HS-27A (cell line): ENCODE measurements at regions not wholly inside any gene's neighbourhood (a gene's known extent, or its start where the extent isn't known, plus 50 kb on each side); places are given as distances from the start of the nearest gene placed in this dataset.
A peak's percentile ranks its signal among the peaks of the same experiment; 100 is the strongest.
"Not testable (repeated sequence)": the region's sequence is repeated elsewhere in the genome, so short reads cannot be mapped to it uniquely, and the experiment has no call there.

Source experiments
- DNase-seq: peaks from one replicate; pipeline ENCODE4 v3.0.0-alpha.2; 2012; ENCODE audit warnings: low read depth, missing footprints

GRCh38 chr3:118075873-118076272, 958.8 kb downstream of the IGSF11 start:
- no peak for DNase-seq

DNA sequence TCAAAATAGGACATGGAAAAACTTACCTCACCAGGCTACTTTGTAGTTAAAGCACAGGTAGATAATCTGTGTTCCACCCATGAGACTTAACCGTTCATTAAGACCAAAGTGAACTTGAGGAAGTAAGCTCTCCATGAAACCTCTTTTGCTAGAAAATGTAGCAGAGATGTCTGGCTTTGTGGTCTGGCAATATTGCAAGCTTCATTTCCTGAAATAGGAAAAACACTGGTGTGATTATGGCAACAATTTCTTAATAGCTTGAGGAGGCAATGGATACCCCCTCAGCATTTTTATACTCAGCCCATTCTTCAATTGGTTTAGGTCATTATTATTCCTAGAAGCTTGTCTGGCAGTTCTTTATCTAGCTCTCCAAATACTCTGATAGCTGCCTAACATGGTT, 957.3 kb downstream of the IGSF11 start:
- DNase-seq, result no peak

DNA sequence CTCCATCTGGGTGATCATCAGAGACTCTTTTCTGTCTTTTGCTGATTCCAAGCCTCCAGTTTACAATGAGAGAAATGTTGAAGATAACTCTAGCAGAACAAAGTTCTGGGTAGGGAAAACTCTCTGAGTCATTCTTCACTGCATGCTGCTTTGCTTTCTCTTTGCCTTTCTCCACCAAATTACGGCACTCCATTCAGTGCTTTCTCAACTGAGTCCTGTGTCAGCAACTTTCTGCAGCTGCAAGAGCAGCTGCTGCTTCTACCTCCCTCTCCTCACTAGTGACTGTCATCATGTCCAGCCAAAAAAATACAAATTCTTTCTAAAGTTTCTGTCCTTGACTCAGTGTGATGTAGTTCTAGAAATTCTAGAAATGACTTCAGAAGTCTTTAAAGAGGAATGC, 953.8 kb downstream of the IGSF11 start:
- DNase-seq, result no peak

DNA sequence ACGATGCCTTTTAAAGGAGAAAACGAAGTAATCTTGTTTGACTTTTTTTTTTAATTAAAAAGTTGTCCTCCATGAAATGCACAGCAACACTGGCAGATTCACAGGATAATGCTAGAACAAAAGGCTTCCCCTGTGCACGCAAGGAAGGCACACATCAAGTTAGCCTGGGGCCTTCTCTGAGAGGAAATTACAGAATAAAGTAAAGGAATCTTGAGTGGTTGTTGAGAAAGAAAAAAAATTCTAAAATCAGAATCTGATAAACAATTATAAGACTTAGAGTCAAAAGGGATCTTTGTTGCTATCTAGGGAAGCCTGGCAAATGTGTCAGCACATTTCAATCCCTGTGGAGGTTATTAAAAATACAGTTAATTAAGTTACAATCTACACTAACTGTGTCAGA, 946.0 kb downstream of the IGSF11 start:
- no peak for DNase-seq

- no peak for DNase-seq
Observed at GRCh38 chr3:118089563-118089962, 945.1 kb downstream of the IGSF11 start.

GRCh38 chr3:118097226-118097625, 937.4 kb downstream of the IGSF11 start:
- DNase-seq, result no peak

DNA sequence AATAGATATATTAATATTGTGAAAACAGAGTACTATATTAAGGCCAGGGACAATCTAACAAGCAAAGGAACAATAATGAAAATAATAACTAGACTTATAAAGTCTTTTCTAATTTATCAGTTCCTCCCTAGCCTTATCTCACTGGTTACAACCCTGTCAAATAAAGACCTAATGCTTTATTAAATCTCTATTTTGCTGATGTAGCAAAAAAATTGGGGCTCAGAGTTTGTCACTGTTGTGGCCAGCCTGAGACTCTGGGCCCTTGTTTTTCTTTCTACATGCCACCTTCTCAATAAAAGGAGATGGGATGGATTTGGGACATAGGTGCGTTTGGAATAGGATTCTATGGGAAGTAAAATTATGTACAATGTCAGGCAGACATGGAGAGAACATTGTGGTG, 937.0 kb downstream of the IGSF11 start:
- no peak for DNase-seq

GRCh38 chr3:118098827-118099226, 935.8 kb downstream of the IGSF11 start:
- no peak for DNase-seq

DNA sequence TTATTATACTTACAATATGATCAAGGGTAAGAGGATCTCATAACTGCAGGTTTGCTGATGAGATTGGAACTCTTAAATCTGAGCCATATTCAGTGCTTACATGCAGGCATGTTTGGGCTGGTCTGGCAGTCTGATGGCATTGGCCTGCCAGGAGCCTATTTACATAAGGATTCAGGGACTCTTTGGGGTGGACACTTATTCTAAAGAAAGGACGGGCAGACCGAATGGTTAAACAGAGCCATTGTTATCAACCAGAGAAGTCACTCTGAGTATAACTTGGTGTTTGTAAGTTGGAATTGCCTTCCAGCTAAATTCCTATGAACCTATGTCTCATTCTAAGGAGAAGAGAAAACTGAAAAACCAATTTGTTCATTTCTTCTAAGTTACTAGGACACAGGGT, 932.8 kb downstream of the IGSF11 start:
- no peak for DNase-seq

- no peak for DNase-seq
Observed at GRCh38 chr3:118102737-118103136, 931.9 kb downstream of the IGSF11 start.

- no peak for DNase-seq
Observed at GRCh38 chr3:118108201-118108600, 926.4 kb downstream of the IGSF11 start.

GRCh38 chr3:118108769-118109168, 925.9 kb downstream of the IGSF11 start:
- DNase-seq, result no peak

GRCh38 chr3:118110211-118110610, 924.4 kb downstream of the IGSF11 start:
- DNase-seq, result no peak

GRCh38 chr3:118116991-118117390, 917.7 kb downstream of the IGSF11 start:
- DNase-seq, result no peak

- DNase-seq, result no peak
Observed at GRCh38 chr3:118126751-118127150, 907.9 kb downstream of the IGSF11 start.

DNA sequence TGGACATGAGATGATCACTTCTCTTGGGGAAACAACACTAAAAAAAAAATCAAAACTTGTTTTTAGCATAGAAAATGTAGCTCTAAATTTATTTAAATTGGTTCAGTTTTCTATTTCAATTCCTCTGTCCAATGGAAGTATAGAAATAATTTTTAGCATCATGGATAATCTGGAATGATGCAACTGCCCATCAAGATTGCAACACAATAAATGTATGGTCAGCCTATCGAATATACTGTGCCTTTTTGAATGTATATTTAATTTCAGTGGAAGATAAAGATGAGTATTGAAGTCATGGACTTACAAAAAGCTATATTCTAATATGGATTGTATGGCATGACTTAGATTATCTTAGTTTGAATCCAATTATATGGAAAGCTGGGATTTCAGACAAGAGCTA, 906.7 kb downstream of the IGSF11 start:
- no peak for DNase-seq

DNA sequence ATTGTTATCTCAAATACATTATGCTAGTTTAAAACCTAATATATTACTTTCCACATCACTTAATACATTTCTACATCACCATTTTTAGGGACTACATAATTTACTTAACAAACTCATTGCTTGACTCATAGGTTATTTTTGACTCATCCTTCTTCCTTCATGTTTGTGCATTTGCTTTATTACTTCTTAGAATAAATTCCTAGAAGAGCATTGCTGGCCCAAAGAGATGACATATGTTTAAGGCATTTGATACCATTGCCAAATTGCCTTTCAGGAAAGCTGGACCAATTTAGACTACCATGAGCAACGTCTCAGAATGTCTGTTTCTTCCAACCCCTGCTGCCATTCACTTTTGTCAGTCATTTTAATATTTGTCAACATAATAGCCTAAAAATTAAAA, 905.8 kb downstream of the IGSF11 start:
- peak; percentile 59 for DNase-seq

DNA sequence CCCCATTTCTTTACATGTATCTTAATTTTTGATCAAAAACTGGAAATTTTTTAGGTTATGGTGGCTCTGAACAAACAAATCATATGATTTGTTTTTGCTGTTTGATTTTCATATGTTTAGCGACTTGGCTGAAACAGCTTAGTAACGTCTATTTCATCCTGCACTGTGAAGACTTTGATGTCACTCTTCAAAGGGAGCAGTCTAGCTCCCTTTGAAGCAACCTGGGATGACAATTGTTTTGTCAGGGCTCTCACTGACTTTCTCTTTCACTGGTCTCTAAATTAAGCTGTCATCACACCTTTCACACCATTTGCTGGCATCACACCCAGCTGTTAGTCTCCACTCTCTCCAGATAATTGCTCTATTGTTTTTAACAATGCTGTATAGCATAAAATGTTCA, 896.9 kb downstream of the IGSF11 start:
- DNase-seq, result no peak

DNA sequence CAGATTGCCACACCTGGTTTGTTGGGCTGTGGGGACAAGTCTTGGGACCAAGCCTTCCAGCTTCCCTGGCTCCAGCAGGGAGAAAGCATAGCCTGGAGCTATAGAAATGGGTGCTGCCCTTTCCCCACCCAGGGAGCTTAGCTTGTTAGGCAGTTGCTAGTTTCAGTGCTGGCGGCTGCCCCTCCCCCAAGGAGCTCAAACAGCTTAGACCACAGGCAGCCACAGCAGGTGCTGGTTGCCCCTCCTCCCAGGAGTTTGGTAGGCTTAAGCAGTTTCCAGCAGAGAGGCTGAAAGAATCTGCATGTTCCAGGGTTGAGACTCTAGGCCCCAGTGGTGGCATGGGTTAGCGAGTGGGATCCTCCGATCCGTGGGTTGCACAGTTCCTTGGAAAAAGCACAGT, 889.7 kb downstream of the IGSF11 start:
- no peak for DNase-seq

DNA sequence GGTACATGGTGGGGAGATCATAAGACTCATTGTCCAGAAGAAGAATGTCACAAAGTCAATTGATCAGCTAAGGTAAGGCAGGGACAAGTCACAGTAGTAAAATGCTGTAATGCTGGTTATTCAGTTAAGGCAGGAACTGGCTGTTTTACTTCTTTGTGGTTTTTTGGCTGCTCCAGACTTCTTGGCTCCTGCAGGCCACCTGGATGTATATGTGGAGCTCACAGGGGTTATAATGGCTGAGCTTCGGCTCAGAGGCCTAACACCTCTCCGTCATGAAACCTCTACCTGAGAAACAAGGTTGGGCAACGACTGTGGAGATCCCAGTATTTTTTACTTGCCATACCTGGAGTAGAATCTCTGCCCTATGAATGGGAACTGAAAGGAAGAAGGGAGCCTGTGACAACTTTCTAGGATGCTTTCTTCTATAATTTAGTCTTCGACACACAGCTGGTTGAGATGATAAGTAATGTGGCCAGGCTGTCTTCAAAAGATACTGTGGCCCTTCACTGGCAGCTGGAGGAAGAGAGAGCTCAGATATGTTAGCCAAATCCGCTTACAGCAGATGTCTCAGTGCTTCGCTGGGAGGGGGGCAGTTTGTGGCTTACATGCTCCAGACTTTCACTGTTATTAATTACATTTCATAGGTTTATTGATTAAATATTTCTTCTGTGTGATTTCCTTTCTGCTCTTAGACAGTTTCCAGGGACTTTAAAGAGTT, 887.8 kb downstream of the IGSF11 start:
- DNase-seq, result no peak

DNA sequence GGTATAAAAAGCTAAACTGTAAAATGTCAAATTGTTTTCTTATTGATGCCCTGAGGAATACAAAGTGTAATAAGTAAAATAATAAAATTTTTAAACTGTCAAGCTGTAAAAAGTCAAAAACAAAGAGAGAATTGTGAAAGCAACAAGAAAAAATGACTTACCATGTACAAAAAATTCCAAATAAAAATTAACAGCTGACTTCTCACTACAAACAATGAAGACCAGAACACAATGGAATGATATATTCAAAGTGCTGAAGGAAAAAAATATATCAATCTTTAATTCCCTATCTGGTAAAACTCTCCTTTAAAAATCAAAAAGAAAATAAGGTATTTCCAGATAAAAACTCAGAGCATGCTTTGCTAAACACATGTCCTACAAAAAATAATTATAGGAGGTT, 883.5 kb downstream of the IGSF11 start:
- no peak for DNase-seq

DNA sequence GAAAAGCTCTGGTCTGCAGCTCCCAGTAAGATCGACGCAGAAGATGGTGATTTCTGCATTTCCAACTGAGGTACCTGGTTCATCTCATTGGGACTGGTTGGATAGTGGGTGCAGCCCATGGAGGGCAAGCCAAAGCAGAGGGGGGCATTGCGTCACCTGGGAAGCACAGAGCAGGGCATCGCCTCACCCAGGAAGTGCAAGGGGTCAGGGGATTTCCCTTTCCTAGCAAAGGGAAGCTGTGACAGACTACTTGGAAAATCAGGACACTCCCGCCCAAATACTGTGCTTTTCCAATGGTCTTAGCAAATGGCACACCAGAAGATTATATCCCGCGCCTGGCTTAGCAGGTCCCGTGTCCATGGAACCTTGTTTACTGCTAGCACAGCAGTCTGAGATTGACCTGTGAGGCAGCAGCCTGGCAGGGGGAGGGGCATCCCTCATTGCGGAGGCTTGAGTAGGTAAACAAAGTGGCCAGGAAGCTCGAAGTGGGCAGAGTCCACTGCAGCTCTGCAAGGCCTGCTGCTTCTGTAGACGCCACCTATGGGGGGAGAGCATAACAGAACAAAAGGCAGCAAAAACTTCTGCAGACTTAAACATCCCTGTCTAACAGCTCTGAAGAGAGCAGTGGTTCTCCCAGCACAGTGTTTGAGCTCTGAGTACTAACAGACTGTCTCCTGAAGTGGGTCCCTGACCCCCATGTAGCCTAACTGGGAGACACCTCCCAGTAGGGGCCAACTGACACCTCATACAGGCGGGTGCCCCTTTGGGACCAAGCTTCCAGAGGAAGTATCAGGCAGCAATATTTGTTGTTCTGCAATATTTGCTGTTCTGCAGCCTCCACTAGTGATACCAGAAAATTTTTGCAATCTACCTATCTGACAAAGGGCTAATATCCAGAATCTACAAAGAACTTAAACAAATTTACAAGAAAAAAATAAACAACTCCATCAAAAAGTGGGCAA, 871.7 kb downstream of the IGSF11 start:
- DNase-seq, result not testable (repeated sequence)

DNA sequence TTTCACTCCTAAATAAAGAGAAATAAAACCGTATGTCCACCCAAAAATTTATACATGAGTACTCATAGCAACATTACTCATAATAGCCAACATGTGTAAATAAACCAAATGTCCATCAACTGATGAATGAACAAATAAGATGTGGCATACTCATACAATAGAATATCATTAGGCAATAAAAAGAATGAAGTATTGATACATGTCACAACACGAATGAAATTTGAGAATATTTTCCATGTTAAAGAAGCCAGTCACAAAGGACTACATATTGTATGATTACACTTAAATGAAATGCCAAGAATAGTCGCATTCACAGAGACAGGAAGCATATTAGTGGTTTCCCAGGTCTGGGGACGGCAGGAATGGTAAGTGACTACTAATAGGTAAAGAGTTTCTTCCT, 869.2 kb downstream of the IGSF11 start:
- DNase-seq, result no peak
